Mesenchymal stem cell (in vitro differentiated cells and primary cell): ENCODE measurements at regions not wholly inside any gene's neighbourhood (a gene's known extent, or its start where the extent isn't known, plus 50 kb on each side); places are given as distances from the start of the nearest gene placed in this dataset.

ENCODE experiments used
- DNase-seq: peaks from one replicate; pipeline ENCODE4 v3.0.0-alpha.2; 2013
- H2AFZ ChIP-seq: one replicate; pipeline ENCODE4 v1.6.1; 2013; ENCODE audit warnings: low read depth, mild to moderate bottlenecking, control low read depth, inconsistent platforms, low read length, moderate library complexity
- H2AK5ac ChIP-seq: 2 replicates; pipeline ENCODE4 v1.6.1; 2013; ENCODE audit warnings: low read length, moderate library complexity, mild to moderate bottlenecking, inconsistent platforms; ENCODE audit not compliant: severe bottlenecking
- H2BK120ac ChIP-seq: one replicate; pipeline ENCODE4 v1.6.1; 2013; ENCODE audit warnings: low read depth, mild to moderate bottlenecking, inconsistent platforms, low read length, moderate library complexity
- H2BK12ac ChIP-seq, 2 experiments: one replicate each; pipeline ENCODE4 v1.6.1; 2013; ENCODE audit warnings: inconsistent platforms in 2 of 2, low read length in 2 of 2, mild to moderate bottlenecking in 2 of 2, moderate library complexity in 2 of 2, control low read depth in 1 of 2
- H2BK15ac ChIP-seq: one replicate; pipeline ENCODE4 v1.6.1; 2013; ENCODE audit warnings: mild to moderate bottlenecking, low read depth, inconsistent platforms; ENCODE audit not compliant: poor library complexity, severe bottlenecking
- H2BK5ac ChIP-seq: 2 replicates; pipeline ENCODE4 v1.6.1; 2013; ENCODE audit warnings: low read depth, mild to moderate bottlenecking, low read length, control low read depth, inconsistent platforms; ENCODE audit not compliant: poor library complexity, severe bottlenecking
- H3K14ac ChIP-seq, 2 experiments: one replicate each; pipeline ENCODE4 v1.6.1; 2013; ENCODE audit warnings: inconsistent platforms in 2 of 2, low read length in 2 of 2, control low read depth in 1 of 2, mild to moderate bottlenecking in 1 of 2, moderate library complexity in 1 of 2
- H3K18ac ChIP-seq, 2 experiments: one replicate each; pipeline ENCODE4 v1.6.1; 2013; ENCODE audit warnings: inconsistent platforms in 2 of 2, low read length in 2 of 2, control low read depth in 1 of 2, low read depth in 1 of 2, mild to moderate bottlenecking in 1 of 2
- H3K23ac ChIP-seq, 2 experiments: one replicate each; pipeline ENCODE4 v1.6.1; 2013; ENCODE audit warnings: inconsistent platforms in 2 of 2, low read length in 2 of 2, mild to moderate bottlenecking in 2 of 2, moderate library complexity in 2 of 2, control low read depth in 1 of 2
- H3K27ac ChIP-seq: 2 replicates; pipeline ENCODE4 v1.5.1; 2013; ENCODE audit warnings: mild to moderate bottlenecking, moderate library complexity, low read length, control low read depth, inconsistent platforms; ENCODE audit not compliant: poor library complexity, severe bottlenecking
- H3K27me3 ChIP-seq, 2 experiments: 2 replicates each; pipeline versions ENCODE4 v1.6.1 to v1.7.0; 2013; ENCODE audit warnings: low read length in 2 of 2, mild to moderate bottlenecking in 2 of 2, moderate library complexity in 2 of 2, control low read depth in 1 of 2, inconsistent platforms in 1 of 2; ENCODE audit not compliant: control insufficient read depth in 1 of 2, insufficient read depth in 1 of 2
- H3K36me3 ChIP-seq, 2 experiments: 2 replicates each; pipeline versions ENCODE4 v1.6.1 to v1.7.0; 2013; ENCODE audit warnings: low read length in 2 of 2, control low read depth in 1 of 2, inconsistent platforms in 1 of 2, low read depth in 1 of 2, mild to moderate bottlenecking in 1 of 2; ENCODE audit not compliant: insufficient read depth in 2 of 2, control insufficient read depth in 1 of 2
- H3K4ac ChIP-seq, 2 experiments: one replicate each; pipeline ENCODE4 v1.6.1; 2013; ENCODE audit warnings: inconsistent platforms in 2 of 2, low read length in 2 of 2, mild to moderate bottlenecking in 2 of 2, moderate library complexity in 2 of 2, control low read depth in 1 of 2, low read depth in 1 of 2
- H3K4me1 ChIP-seq: 2 replicates; pipeline ENCODE4 v1.6.1; 2013; ENCODE audit warnings: low read depth, low read length, control low read depth; ENCODE audit not compliant: control insufficient read depth, insufficient read depth
- H3K4me2 ChIP-seq: 2 replicates; pipeline ENCODE4 v1.6.1; 2013; ENCODE audit warnings: low read length, mild to moderate bottlenecking, inconsistent platforms; ENCODE audit not compliant: poor library complexity, severe bottlenecking
- H3K4me3 ChIP-seq, 2 experiments: 2 replicates each; pipeline versions ENCODE4 v1.5.1 to v1.7.0; 2013; ENCODE audit warnings: low read length in 2 of 2, mild to moderate bottlenecking in 2 of 2, control low read depth in 1 of 2, low read depth in 1 of 2; ENCODE audit not compliant: insufficient read depth in 1 of 2
- H3K79me1 ChIP-seq: replicated peaks from 2 replicates; pipeline ENCODE4 v1.6.1; 2013; ENCODE audit warnings: mild to moderate bottlenecking, control low read depth, low read length, inconsistent platforms; ENCODE audit not compliant: poor library complexity, severe bottlenecking
- H3K9ac ChIP-seq: 2 replicates; pipeline ENCODE4 v1.7.0; 2013; ENCODE audit warnings: mild to moderate bottlenecking, low read length, moderate library complexity
- H3K9me3 ChIP-seq: 2 replicates; pipeline ENCODE4 v1.7.0; 2013; ENCODE audit warnings: mild to moderate bottlenecking, low read length; ENCODE audit not compliant: control insufficient read depth
- H4K8ac ChIP-seq: one replicate; pipeline ENCODE4 v1.6.1; 2013; ENCODE audit warnings: inconsistent platforms, mild to moderate bottlenecking, low read length, moderate library complexity
- H4K91ac ChIP-seq: one replicate; pipeline ENCODE4 v1.6.1; 2013; ENCODE audit warnings: mild to moderate bottlenecking, low read length, inconsistent platforms
- whole genome bisulfite sequencing: methylation state at CpG from one replicate; pipeline ENCODE4 v1.1.7; 2013; ENCODE audit warnings: mixed read lengths; 5-methylcytosine and 5-hydroxymethylcytosine counted together

GRCh38 chr5:98108497-98108896, 665.0 kb upstream of the RGMB start:
- no CpG with 5 or more reads among the region's 1 CpG for WGBS

GRCh38 chr5:98109561-98110006, 663.9 kb upstream of the RGMB start:
- Histone ChIP-seq H2AK5ac (no peak overlapping the region), H3K9ac (peak overlapping the region; percentile 66), H3K18ac (no peak overlapping the region), H4K91ac (peak overlapping the region; percentile 64), H3K4me2 (no peak overlapping the region), H2BK5ac (no peak overlapping the region), H4K8ac (peak overlapping the region; percentile 19), H2BK12ac (peak overlapping the region; percentile 83 to 85), H3K4me1 (peaks cover 3% of the 10 kb centered on the region), H3K23ac (no peak overlapping the region), H3K4ac (peak overlapping the region in 1 of 2 experiments; percentile 87), H2BK15ac (no peak overlapping the region), H3K36me3 (no peaks in the 10 kb centered on the region), H3K4me3 (peak overlapping the region in 1 of 2 experiments; percentile 60), H3K9me3 (no peaks in the 10 kb centered on the region), H3K27ac (peak overlapping the region; percentile 36), H3K79me1 (no peaks in the 10 kb centered on the region), H2BK120ac (no peak overlapping the region), H2AFZ (no peak overlapping the region), H3K14ac (no peak overlapping the region), H3K27me3 (no peaks in the 10 kb centered on the region)
- peak; percentile 85 for DNase-seq
- 0% methylated on average over 1 of the region's 2 CpGs for WGBS

More at GRCh38 chr5:98108497-98108896, 665.0 kb upstream of the RGMB start:
- Histone ChIP-seq H4K8ac (no peak overlapping the region), H3K23ac (no peak overlapping the region), H2AFZ (no peak overlapping the region), H3K27ac (peak overlapping the region; percentile 34), H2BK12ac (no peak overlapping the region), H3K4ac (no peak overlapping the region), H3K4me2 (no peak overlapping the region), H3K36me3 (no peaks in the 10 kb centered on the region), H3K18ac (peak overlapping the region in 1 of 2 experiments; percentile 21), H4K91ac (no peak overlapping the region), H3K14ac (no peak overlapping the region), H3K9me3 (no peaks in the 10 kb centered on the region), H3K4me3 (no peak overlapping the region), H3K27me3 (no peaks in the 10 kb centered on the region), H2BK15ac (no peak overlapping the region), H3K79me1 (no peaks in the 10 kb centered on the region), H2AK5ac (no peak overlapping the region), H3K9ac (peak overlapping the region; percentile 66), H2BK5ac (no peak overlapping the region), H3K4me1 (peaks cover 3% of the 10 kb centered on the region), H2BK120ac (no peak overlapping the region)
- DNase-seq = peak; percentile 82

GRCh38 chr5:98110282-98110691, 663.2 kb upstream of the RGMB start:
- DNase-seq = peak; percentile 80
- no peak overlapping the region for H2BK15ac ChIP-seq
- no peak overlapping the region for H3K27ac ChIP-seq
- H3K4ac ChIP-seq = no peak overlapping the region
- H2AK5ac ChIP-seq = no peak overlapping the region
- no peak overlapping the region for H4K91ac ChIP-seq
- no peak overlapping the region for H2BK120ac ChIP-seq
- no peaks in the 10 kb centered on the region for H3K9me3 ChIP-seq
- peaks cover 3% of the 10 kb centered on the region for H3K4me1 ChIP-seq
- no peaks in the 10 kb centered on the region for H3K79me1 ChIP-seq
- H2BK12ac ChIP-seq = no peak overlapping the region
- H2BK5ac ChIP-seq = no peak overlapping the region
- no peak overlapping the region for H3K23ac ChIP-seq
- no peak overlapping the region for H3K4me3 ChIP-seq
- no peak overlapping the region for H2AFZ ChIP-seq
- no peak overlapping the region for H4K8ac ChIP-seq
- no peak overlapping the region for H3K18ac ChIP-seq
- H3K27me3 ChIP-seq = no peaks in the 10 kb centered on the region
- WGBS = 0% methylated on average over 1 of the region's 4 CpGs
- H3K9ac ChIP-seq = peak overlapping the region; percentile 66
- no peak overlapping the region for H3K14ac ChIP-seq
- no peaks in the 10 kb centered on the region for H3K36me3 ChIP-seq
- H3K4me2 ChIP-seq = no peak overlapping the region

- Histone ChIP-seq H2BK120ac (no peak overlapping the region), H3K4me1 (peaks cover 3% of the 10 kb centered on the region), H2BK12ac (no peak overlapping the region), H3K4me2 (no peak overlapping the region), H3K36me3 (no peaks in the 10 kb centered on the region), H3K27ac (peak overlapping the region; percentile 53), H3K4me3 (no peak overlapping the region), H3K4ac (no peak overlapping the region), H2AFZ (no peak overlapping the region), H3K9ac (no peak overlapping the region), H3K18ac (no peak overlapping the region), H3K27me3 (no peaks in the 10 kb centered on the region), H2AK5ac (no peak overlapping the region), H4K91ac (no peak overlapping the region), H3K23ac (no peak overlapping the region), H2BK5ac (no peak overlapping the region), H4K8ac (no peak overlapping the region), H2BK15ac (no peak overlapping the region), H3K9me3 (no peaks in the 10 kb centered on the region), H3K14ac (no peak overlapping the region), H3K79me1 (no peaks in the 10 kb centered on the region)
- WGBS = 58% methylated on average over 3 of the region's 4 CpGs
- peak; percentile 15 for DNase-seq
Observed at GRCh38 chr5:98110791-98111190, 662.7 kb upstream of the RGMB start.
